SK-N-SH treated with all-trans-retinoic acid at 6 μM for 48 hours (cell line): ENCODE measurements at regions not wholly inside any gene's neighbourhood (a gene's known extent, or its start where the extent isn't known, plus 50 kb on each side); places are given as distances from the start of the nearest gene placed in this dataset.

Experiments used
- GLIS3 ChIP-seq: fragments of 250-450 bp; sonication (Bioruptor Pico); IDR thresholded peaks from 2 replicates; pipeline ENCODE4 v1.5.0; 2020; ENCODE audit warnings: mild to moderate bottlenecking, moderate library complexity
- OSR1 ChIP-seq: fragments of 250-450 bp; sonication (Bioruptor Pico); IDR thresholded peaks from 2 replicates; pipeline ENCODE4 v1.8.0; 2022; ENCODE audit warnings: moderate library complexity, mild to moderate bottlenecking, inconsistent platforms
- SNAI2 ChIP-seq: fragments of 250-450 bp; sonication (Bioruptor Pico); IDR thresholded peaks from 2 replicates; pipeline ENCODE4 v1.5.0; 2020; ENCODE audit warnings: mild to moderate bottlenecking, moderate library complexity
- ZFP3 ChIP-seq: fragments of 250-450 bp; sonication (Bioruptor Pico); IDR thresholded peaks from 2 replicates; pipeline ENCODE4 v1.5.0; 2020; ENCODE audit warnings: mild to moderate bottlenecking, moderate library complexity
- ZNF8 ChIP-seq: fragments of 450-650 bp; formaldehyde crosslinking; IDR thresholded peaks from 2 replicates; pipeline ENCODE4 v1.5.0; 2020; ENCODE audit warnings: mild to moderate bottlenecking, moderate library complexity
- TF ChIP-seq, protein P1 (sequence below): fragments of 250-450 bp; sonication (Bioruptor Pico); IDR thresholded peaks from 2 replicates; pipeline ENCODE4 v1.5.1; 2020; ENCODE audit warnings: low read depth, mild to moderate bottlenecking, moderate library complexity

DNA sequence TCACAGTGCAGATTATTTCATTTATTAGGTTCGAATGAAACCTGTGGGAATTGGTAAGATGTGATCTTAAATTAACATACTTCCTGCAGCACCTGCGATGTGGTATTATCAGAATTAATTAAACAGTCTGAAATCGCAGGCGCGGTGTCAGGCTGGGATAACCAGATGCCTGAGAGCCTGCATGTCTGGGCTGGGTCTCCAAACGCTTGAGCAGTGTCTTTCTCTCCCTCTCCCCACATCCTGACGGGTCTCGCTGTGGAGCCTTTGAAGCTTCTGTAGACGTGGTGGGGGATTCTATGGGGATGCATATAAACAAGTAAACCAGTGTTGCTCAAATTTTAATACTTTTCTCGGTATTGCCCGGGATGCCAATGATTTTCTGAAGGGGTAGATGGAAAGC lies 366.2 kb upstream of the SPRED2 start:
- TF ChIP-seq SNAI2 (CRISPR knock-in tag) (no peak), ZFP3 (no peak), GLIS3 (CRISPR knock-in tag) (no peak), OSR1 (CRISPR knock-in tag) (no peak), ZNF8 (CRISPR knock-in tag) (no peak)
- TF ChIP-seq, protein P1, sequence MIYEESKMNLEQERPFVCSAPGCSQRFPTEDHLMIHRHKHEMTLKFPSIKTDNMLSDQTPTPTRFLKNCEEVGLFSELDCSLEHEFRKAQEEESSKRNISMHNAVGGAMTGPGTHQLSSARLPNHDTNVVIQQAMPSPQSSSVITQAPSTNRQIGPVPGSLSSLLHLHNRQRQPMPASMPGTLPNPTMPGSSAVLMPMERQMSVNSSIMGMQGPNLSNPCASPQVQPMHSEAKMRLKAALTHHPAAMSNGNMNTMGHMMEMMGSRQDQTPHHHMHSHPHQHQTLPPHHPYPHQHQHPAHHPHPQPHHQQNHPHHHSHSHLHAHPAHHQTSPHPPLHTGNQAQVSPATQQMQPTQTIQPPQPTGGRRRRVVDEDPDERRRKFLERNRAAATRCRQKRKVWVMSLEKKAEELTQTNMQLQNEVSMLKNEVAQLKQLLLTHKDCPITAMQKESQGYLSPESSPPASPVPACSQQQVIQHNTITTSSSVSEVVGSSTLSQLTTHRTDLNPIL, result no peak
